DMS53 (cell line): ENCODE measurements at regions not wholly inside any gene's neighbourhood (a gene's known extent, or its start where the extent isn't known, plus 50 kb on each side); places are given as distances from the start of the nearest gene placed in this dataset.
"Not testable (repeated sequence)": the region's sequence is repeated elsewhere in the genome, so short reads cannot be mapped to it uniquely, and the experiment has no call there.

Experiments
- DNase-seq: peaks from one replicate; lab custom pipeline; 2025; lab: John Stamatoyannopoulos, UW

DNA sequence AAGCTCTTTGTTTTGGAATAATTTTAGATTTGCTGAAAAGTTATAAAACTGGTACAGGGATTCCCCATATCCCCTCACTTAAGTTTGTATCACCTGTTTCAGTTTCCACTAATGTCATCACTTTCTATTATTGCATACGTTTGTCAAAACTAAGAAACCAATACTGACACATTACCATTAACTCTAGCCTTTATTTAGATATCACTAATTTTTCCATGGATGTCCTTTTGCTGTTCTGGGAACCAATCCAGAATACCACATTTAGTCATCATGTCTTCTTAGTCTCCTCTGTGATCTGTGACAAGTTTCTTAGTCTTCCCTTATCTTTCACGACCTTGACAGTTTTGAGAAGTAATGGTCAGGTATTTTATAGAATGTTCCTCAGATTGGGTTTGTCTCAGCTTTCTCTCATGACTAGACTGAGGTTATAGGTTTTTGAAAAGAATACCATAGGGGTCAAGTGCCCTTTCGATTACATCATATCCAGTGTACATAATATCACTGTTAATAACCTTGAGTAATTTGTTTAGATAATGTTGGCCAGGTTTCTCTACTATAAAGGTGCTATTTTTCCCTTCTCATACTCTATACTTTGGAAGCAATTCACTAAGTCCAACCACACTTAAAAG lies 51.9 kb upstream of the NMUR2 start:
- DNase-seq = peak; percentile 46

DNA sequence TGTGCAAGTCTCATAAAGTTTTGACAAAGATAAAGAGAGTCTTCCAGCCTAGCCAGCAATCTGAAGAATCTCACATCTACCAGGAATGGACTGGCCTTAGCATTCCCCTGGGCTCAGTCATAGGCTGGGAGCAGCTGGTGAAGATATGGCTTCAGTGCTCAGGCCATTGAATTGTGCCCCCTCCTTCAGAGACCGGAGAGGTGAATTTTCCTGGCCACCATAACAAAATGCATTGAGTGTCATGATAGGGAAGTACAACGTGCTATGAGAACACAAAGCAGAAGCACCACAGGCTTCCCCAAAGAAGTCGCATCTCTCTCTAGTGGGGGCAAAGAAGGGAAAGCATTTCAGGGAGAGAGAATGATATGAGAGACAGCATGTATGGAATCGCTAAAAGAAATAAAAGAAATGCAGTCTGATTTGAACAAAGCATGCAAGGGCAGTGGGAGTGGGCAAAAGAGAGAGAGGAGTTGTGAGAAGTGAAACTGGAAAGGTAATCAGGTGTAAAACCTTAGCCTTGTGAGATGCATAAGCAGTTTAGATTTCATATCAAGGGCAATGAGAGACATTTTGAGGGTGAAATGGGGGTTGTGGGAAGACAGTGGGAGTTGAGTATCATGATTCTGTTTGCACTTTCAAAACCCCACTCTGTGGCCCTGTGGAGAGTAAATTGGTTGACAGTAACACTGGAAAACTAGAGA lies 57.1 kb upstream of the NMUR2 start:
- DNase-seq = peak; percentile 82

DNA sequence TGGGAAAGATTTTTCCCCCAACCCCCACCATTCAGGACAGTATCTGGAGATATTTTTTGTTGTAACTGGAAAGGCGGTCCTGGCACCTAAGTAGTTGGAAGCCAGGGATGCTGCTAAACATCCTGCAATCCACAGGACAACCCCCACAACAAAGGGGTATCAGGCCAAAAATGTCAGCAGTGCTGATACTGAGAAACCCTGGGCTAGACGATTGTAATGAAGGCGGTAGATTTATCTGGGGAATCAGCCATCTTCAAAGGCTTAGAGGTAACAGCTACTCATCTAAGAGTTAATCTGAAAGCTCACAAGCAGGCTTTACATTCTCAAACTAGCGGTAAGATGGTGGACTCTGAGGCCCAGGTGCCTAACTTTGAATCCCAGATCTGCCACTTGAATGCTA lies 59.0 kb upstream of the NMUR2 start:
- DNase-seq = no peak

DNA sequence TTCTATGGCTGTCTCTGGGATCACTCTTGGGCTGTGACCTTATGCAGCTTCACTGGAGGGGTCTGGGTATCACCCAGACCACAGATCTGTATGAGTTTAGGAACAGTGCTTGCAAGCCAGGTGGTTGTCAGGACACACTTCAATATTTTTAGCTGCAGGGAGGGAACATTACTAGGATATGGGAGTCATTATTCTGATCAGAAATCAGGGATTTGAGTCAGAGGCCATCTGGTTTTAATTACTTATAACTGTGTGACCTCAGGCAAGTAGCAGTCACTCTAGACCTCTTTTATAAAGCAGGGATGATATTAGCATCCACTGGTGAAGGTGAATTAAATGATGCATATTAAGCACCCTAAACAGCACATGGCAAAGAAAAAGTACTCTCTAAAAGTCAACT lies 60.1 kb upstream of the NMUR2 start:
- no peak for DNase-seq

DNA sequence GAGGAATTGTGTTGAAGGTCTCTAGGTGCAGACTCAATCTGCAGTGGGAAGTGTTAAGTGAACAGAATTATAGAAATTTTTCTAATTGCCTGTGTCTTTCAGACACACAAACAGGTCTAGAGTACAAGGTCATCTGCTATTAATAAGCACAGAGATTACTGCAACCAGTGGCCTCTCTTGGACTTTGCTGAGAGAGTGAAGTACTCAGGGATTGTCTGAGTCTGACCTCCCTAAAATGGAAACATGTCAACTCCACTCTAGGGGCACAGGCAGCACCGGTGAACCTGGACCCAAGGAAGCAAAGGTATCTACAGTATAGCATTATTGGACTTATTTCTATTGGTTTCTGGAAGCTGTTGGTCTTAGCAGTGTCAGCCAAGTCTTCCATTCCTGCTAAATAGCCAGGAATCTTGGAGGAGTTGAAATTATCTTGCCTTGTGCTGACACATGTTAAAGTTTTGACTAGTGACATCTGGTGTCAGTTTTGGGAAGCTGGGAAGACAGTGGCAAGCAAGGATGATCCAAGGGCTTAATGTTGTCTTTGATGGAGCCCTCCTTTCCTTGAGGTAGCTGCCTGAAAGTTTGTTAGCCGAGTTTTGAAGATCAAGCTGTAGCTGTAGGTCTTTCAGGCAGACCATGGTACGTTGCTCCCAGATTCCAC lies 61.1 kb upstream of the NMUR2 start:
- no peak for DNase-seq

DNA sequence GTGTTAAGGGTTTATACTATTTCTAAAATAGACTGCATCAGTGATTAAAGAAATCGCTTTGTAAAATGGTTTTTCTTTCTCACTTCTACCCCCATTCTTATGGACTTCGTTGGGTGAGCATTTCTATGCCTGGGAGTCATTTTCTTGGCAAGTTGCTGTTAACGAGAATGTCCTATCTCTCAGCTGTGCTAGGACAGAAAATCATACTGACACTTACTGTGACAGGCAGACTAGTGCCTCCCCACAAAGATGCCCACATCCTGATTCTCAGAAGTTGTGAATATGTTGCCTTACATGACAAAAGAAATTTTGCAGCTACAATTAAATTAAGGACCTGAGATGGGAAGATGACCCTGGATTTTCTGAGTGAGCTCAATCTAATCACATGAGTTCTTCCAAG lies 65.1 kb upstream of the NMUR2 start:
- no peak for DNase-seq

DNA sequence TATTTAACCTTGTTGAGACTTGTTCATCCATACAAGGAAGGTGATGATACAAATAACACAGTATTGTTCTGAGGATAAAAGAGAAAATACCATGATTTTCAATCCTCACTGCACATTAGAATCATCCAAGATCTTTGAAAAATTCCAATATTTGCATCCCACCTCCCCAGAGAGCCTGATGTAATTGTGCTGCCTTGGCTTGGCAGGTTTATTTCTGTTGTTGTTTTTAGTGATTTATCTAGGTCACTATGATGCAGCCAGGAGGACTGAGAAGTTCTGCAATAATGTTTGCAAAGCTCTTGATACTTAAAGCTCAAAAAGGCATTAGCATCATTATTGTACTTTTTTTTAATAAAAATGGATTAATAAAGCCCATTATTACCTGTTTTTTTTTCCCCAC lies 67.0 kb upstream of the NMUR2 start:
- DNase-seq = no peak

DNA sequence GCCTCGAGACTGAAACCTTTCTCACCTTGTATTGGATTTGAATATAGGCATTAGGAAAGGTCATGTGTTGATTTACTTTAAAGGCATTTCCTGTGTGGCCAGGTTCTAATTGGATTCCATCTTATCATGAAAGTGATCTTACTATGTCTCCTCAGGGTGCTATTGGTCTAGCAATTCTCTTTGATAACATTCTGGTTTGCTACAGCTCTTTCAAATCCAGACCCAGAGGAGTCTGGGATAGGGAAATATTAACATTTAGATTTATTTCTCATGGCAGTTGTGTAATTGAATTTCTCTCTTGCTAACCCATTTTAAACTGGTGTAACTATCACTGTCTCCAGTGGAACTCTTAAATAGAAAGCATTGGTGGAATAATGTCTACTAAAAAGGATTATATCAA lies 69.9 kb upstream of the NMUR2 start:
- no peak for DNase-seq

DNA sequence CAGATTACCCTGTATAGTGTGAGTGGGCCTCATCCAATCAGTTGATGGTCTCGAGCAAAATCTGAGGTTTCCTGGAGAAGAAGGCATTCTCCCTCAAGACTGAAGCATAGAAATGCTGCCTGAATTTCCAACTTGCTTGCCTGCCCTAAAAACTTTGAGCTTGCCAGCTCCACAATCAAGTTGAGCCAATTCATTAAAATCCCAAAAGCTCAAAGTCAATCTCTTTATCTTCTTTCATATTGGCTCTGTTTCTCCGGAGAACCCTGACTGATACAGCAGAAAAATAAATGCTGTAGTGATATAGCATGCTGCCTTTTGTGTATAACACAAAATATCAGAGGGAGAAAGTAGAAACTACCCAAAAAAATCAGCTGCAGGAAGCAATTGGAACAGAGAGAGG lies 72.5 kb upstream of the NMUR2 start:
- DNase-seq = no peak

DNA sequence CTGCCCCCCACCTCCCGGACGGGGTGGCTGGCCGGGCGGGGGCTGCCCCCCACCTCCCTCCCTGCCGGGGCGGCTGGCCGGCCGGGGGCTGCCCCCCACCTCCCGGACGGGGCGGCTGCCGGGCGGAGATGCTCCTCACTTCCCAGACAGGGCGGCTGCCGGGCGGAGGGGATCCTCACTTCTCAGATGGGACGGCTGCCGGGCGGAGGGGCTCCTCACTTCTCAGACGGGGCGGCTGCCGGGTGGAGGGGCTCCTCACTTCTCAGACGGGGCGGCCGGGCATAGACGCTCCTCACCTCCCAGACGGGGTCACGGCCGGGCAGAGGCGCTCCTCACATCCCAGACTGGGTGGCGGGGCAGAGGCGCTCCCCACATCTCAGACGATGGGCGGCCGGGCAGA lies 74.8 kb upstream of the NMUR2 start:
- not testable (repeated sequence) for DNase-seq

DNA sequence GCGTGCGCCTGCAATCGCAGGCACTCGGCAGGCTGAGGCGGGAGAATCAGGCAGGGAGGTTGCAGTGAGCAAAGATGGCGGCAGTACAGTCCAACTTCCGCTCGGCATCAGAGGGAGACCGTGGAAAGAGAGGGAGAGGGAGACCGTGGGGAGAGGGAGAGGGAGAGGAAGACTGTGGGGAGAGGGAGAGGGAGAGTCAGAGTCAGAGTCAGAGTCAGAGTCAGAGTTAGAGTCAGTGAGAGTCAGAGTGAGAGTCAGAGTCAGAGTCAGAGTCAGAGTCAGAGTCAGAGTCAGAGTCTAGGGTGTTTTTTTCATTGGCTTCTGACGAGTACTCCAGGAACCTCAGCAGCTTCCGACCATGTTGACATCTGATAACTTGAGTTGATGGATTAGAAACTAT lies 75.6 kb upstream of the NMUR2 start:
- DNase-seq = not testable (repeated sequence)

DNA sequence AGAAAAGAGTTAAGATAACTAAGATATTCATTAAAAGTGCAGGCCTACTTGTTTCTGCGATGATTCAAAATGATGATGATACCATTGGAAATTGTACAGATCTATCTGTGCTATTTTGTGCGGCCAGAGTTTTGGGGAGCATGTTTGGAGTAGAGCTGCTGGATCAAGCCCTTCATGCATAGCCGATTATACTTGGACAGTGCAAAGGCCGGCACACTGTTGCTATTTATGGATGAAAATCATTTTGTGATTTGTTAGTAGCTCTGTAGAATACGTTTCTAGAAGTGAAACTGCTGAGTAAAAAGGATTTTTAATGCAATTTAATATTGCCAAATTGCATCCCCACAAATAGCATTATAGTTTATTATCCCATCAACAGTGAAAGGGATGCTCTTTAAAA lies 82.1 kb upstream of the NMUR2 start:
- DNase-seq = no peak

DNA sequence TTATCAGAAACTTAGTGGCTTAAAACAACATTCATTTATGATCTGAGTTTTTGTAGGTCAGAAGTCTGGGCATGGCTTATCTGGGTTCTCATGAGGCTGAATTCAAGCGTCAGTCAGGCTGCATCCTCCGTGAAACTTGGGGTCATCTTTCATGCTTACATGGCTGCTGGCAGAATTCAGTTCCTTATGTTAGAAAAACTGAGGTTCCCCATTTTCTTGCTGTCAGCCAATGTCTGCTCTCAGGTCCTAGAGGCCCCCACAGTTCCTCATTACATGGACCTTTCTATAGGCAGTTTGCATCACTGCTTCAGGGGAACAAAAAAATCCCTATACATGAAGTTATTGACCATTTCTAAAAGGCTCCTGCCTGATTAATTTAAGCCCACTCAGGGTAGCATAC lies 83.8 kb upstream of the NMUR2 start:
- DNase-seq = no peak

DNA sequence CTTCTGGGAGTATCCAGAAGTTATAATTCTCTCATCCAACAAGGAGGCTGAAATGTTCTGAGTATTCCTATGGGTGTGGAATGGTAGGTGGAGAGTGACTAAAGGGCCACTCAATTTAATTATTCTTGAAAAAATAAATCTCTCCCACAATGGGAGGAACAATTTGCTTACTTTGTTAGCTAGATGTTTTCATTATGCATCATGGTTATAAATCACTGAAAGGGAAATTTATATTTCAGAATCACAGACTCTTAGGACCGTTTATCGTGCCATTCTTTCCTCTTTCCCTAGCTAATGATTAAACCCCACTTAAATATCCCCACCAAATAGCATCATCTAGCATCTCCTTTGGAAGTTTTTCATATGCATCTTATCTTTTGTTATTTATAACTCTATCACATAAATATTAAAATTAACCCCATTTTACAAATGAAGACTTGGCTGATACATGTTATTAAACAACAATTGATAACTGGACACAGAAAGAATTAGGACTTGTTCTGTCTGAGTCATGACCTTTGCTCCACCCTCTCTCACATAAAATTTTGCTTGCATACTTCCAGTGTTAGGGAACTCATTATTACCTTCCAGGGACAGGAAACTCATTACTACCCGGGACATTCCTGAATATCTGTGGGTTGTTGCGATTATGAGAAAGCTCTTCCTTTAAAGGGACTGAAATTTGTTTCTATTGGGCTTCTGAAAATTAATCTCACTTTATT lies 94.9 kb upstream of the NMUR2 start:
- DNase-seq = no peak

DNA sequence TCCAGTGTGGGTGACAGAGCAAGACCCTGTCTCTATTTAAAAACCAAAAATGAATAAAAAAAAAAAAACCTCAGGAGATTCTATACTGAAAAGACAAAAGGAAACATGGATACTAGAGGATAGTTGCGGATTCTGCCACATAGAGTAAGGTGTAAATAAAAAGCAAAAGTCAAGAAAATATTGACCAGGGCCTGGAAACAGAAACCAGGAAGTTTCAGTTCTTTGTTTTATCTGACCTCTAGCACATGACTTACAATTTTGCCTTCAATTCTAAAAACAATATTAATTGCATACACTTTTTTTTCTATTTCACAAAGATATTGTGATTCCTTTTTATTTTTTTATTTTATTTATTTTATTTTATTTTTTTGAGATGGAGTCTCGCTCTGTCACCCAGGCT lies 96.2 kb upstream of the NMUR2 start:
- DNase-seq = no peak

DNA sequence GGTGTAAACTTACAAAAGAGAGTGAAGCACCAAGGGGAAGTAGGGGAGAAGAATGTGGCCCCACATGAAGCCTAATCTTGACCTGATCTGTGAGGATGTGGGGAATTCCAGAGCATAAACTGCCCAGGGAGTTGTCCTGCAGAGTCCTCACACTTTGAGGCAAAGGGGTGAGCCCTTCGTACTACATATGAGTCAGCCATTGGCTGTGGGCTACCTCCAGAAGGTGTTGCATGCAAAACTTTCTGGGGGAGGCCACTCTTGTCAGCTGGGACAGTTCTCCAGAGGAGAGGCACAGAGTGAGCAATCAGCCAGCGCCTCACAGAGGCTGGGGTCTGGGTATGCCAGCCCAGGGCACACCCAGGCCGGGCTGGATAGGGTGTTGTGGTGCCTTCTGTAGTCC lies 98.1 kb upstream of the NMUR2 start:
- DNase-seq = no peak

DNA sequence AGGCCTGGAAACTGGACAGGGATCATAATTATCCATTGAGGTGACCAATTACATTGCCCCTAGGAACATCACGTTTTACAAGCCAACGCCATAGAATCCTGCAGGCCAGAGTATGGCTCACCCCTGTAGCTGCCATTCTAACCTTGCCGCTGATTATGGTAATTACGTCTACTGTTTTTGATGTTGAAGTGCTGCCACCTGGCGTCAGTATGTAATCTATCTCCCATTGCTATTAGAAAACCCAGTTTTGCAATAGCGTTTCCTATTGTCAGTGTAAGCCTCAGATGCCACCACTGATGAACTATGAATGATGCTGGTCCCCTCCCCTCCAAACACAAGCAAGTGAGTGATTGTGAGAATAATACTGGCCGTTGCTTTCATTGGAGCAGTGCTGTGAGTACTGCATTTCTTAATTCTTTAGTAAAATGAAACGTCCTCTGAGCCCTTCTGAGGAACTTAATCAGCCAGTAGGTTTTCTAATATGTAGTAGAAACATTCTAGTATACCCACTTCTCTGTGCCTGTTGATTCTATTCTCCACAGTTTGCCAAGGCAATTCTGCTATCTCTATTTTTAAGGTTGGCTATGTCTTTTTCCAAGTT lies 100.5 kb upstream of the NMUR2 start:
- DNase-seq = peak; percentile 88

DNA sequence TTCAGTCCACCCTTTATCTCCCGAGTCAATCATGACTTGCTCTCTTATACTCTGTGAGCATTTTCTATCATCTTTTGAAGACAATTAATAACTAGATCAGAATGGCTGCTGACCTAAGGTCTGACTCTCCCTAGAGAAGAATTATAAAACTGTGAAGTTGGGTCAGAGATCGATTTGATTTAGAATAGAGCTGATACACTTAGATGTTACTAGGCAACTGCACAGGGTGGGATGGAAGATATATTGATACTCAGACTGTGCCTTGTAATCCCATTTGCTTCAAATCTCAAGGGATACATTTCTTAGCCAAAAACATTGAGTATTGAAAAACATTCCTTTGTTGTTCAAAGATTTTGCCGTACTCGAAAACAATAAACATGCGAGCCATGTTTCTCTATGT lies 106.0 kb upstream of the NMUR2 start:
- DNase-seq = no peak

DNA sequence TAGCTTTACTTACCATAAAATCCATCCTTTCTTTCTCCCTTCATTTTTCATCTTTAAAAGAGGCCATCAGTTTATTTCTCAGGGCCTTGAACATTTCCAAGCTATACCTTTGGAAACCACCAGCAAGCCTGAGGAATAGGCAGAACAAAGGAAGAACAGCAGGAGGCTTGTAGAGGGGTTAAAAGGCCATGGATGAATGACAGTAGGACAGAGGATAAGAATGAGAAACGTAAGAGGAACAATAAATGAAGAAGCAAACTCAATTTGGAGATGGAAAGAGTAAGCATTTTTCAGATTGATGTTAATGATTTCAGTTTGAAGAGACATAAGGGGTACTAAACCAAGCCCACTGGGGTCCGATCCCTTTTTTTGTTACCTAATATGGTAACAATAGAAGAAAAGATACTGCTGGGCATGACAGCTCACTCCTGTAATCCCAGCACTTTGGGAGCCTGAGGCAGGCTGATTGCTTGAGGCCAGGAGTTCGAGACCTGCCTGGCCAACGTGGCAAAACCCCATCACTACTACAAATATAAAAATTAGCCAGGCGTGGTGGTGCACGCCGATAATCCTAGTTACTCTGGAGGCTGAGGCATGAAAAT lies 106.6 kb upstream of the NMUR2 start:
- DNase-seq = no peak

DNA sequence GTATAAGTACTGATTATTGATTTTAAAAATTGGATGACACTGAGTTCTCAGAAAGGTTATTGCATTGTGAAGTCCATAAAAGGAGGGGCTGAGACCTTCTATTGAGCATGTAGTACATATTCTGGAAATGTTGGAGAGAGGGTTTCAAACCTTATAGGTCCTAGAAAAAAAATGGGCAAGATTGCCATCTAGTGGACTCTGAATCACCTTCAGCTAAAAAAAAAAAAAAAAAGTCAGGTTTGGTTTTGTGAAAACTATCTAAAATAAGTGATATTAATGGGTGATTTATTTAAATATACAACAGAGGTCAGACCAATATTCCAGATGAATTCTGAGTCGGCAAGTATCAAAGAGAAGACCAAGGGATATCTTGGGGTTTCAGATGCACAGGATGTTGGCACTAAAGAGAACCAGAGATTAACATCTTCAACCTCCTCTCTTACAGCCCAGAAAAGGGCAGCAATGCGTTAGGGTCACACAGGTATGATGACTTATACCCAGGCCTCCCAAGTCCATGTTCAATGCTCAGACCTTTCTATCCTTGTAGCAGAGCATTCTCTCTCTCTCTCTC lies 109.8 kb upstream of the NMUR2 start:
- peak; percentile 82 for DNase-seq

DNA sequence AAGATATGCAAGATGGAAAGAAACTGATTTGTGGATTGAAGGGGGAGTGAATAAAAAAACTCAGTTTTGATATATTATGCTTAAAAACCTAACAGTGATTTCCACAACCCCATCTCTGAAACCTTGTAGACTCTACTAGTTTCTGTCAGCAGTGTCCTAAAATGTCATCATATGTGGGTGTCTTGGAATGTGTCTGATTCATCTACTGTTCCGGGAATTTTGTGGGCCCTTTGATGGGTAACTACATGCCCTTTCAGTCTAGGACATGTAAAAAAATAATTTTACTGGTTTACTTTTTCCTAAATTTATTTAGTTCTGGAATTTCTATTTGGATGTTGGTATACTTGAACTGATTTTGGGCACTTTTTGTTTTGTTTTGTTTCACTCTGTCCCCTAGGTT lies 118.9 kb upstream of the NMUR2 start:
- no peak for DNase-seq
